Ovary (tissue), 3 donors: ENCODE measurements at regions not wholly inside any gene's neighbourhood (a gene's known extent, or its start where the extent isn't known, plus 50 kb on each side); places are given as distances from the start of the nearest gene placed in this dataset.

Experiments
- EP300 ChIP-seq: sonication (generic); formaldehyde crosslinking; IDR thresholded peaks from one replicate; pipeline ENCODE4 v1.6.1; 2017; ENCODE audit warnings: antibody characterized with exemption
- POLR2A ChIP-seq: fragments of 450-650 bp; IDR thresholded peaks from one replicate; pipeline ENCODE4 v1.6.1; 2017; ENCODE audit warnings: antibody characterized with exemption, mild to moderate bottlenecking, moderate library complexity
- TF ChIP-seq, protein P1 (sequence below), 3 donors: fragments of 450-650 bp in 2 of 3; fragments of 200-600 bp in 1 of 3; IDR thresholded peaks; one replicate each; pipeline versions ENCODE4 v1.5.1 to v1.8.0; 2016 to 2022; ENCODE audit warnings: antibody characterized with exemption in 3 of 3, mild to moderate bottlenecking in 1 of 3
- donor health status: DM: no; HTN: no; CAD: no.

DNA sequence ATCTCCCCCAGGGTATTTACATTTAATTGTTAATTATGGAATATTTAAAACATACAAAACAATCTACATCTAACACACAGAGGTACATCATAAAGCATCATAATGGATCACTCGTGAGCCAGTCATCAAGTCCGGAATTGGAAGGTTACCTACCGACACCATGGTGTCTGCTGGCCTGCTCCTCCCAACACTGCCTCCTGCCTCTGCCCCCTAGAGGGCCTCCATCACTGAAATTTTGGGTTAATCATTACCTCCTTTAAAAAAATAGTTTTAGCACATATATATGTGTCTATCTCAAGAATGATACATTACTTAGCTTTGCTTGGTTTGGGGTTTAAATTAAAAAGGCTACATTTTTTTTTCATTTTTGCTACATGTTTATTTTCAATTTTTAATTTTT lies 114.6 kb upstream of the PDE10A start:
- TF ChIP-seq, protein P1, sequence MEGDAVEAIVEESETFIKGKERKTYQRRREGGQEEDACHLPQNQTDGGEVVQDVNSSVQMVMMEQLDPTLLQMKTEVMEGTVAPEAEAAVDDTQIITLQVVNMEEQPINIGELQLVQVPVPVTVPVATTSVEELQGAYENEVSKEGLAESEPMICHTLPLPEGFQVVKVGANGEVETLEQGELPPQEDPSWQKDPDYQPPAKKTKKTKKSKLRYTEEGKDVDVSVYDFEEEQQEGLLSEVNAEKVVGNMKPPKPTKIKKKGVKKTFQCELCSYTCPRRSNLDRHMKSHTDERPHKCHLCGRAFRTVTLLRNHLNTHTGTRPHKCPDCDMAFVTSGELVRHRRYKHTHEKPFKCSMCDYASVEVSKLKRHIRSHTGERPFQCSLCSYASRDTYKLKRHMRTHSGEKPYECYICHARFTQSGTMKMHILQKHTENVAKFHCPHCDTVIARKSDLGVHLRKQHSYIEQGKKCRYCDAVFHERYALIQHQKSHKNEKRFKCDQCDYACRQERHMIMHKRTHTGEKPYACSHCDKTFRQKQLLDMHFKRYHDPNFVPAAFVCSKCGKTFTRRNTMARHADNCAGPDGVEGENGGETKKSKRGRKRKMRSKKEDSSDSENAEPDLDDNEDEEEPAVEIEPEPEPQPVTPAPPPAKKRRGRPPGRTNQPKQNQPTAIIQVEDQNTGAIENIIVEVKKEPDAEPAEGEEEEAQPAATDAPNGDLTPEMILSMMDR (IDR thresholded peaks at IDR 0.05) = no peak
- TF ChIP-seq POLR2A (no peak), EP300 (no peak)
